ENCODE measurements at regions not wholly inside any gene's neighbourhood (a gene's known extent, or its start where the extent isn't known, plus 50 kb on each side); places are given as distances from the start of the nearest gene placed in this dataset.

DNA sequence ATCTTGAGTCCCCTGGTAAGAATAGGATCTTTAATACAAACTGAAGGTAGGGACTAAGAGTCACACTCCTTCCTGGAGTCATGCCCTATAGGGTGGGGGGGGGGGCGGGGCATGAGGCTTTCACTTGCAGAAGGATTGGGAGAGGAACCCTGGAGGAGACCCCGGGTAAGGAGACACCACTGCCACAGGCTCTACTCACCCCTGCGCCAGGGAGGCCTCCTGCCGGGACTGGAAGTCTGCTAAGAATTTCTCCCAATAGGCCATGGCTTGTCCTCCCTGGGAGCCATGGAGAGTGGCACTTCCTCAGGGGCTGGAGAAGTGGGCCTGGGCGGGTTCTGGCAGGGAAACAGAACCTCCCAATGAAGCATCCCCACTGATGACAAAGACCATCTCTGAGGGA lies 645.3 kb upstream of the RAB6C start:
- no peaks in the 10 kb centered on the region for H3K9me3 ChIP-seq (ENCODE audit: severe bottlenecking)
- H3K36me3 ChIP-seq (ENCODE audit: low read depth), result no peaks in the 10 kb centered on the region
- H3K4me1 ChIP-seq (ENCODE audit: insufficient read depth, poor library complexity, severe bottlenecking), result no peaks in the 10 kb centered on the region
- no peak overlapping the region for H3K27ac ChIP-seq (ENCODE audit: poor library complexity, severe bottlenecking)
- ATAC-seq (ENCODE audit: low read depth) (no peak), DNase-seq (ENCODE audit: low spot score) (no peak)
- H3K27me3 ChIP-seq (ENCODE audit: insufficient read depth, poor library complexity, severe bottlenecking), result no peaks in the 10 kb centered on the region
- H3K4me3 ChIP-seq (ENCODE audit: severe bottlenecking), result no peak overlapping the region
- TF ChIP-seq, protein P1, sequence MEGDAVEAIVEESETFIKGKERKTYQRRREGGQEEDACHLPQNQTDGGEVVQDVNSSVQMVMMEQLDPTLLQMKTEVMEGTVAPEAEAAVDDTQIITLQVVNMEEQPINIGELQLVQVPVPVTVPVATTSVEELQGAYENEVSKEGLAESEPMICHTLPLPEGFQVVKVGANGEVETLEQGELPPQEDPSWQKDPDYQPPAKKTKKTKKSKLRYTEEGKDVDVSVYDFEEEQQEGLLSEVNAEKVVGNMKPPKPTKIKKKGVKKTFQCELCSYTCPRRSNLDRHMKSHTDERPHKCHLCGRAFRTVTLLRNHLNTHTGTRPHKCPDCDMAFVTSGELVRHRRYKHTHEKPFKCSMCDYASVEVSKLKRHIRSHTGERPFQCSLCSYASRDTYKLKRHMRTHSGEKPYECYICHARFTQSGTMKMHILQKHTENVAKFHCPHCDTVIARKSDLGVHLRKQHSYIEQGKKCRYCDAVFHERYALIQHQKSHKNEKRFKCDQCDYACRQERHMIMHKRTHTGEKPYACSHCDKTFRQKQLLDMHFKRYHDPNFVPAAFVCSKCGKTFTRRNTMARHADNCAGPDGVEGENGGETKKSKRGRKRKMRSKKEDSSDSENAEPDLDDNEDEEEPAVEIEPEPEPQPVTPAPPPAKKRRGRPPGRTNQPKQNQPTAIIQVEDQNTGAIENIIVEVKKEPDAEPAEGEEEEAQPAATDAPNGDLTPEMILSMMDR (IDR thresholded peaks at IDR 0.05; ENCODE audit: poor library complexity, severe bottlenecking), result no peak

DNA sequence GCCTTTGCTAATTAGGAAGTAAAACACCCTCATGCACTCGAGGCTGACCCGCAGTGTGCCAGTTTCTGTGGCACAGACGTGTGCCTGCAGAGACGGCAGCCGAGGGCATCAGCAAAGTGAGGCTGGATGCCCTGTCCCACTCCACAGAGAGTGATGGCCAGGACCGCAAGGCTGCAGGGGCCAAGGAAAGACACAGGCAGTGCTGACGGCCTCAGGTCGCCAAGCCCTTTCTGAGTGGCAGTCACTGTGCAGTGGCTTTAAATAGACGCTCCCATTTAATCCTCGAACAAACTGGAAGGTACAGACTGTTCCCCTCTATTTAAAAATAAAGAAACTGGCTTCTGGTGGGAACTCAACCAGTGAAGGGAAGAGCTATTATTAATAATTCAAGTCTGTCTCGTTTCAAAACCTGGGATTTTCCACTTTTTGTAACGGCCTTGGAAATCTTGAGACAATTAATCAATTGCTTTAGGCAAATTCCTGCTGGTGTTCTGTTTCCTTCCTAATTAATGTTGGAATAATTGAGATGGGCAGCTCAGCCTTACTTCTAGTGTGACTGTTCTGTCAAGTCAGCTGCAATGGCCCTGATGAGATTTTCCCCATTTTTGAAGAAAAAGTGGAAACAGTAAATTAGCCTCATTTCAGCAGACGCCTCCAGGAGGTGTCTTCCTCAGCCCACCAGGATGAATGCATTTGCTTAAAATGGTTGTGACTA lies 644.6 kb upstream of the RAB6C start:
- no peak overlapping the region for H3K27ac ChIP-seq (ENCODE audit: poor library complexity, severe bottlenecking)
- no peak overlapping the region for H3K4me3 ChIP-seq (ENCODE audit: severe bottlenecking)
- H3K9me3 ChIP-seq (ENCODE audit: severe bottlenecking), result no peaks in the 10 kb centered on the region
- ATAC-seq (ENCODE audit: low read depth) (no peak), DNase-seq (ENCODE audit: low spot score) (no peak)
- TF ChIP-seq, protein P1 (IDR thresholded peaks at IDR 0.05; ENCODE audit: poor library complexity, severe bottlenecking), result no peak
- no peaks in the 10 kb centered on the region for H3K27me3 ChIP-seq (ENCODE audit: insufficient read depth, poor library complexity, severe bottlenecking)
- no peaks in the 10 kb centered on the region for H3K36me3 ChIP-seq (ENCODE audit: low read depth)
- no peaks in the 10 kb centered on the region for H3K4me1 ChIP-seq (ENCODE audit: insufficient read depth, poor library complexity, severe bottlenecking)

- TF ChIP-seq, protein P1 (IDR thresholded peaks at IDR 0.05; ENCODE audit: poor library complexity, severe bottlenecking), result no peak
- ATAC-seq (ENCODE audit: low read depth) (no peak), DNase-seq (ENCODE audit: low spot score) (no peak)
- no peaks in the 10 kb centered on the region for H3K4me1 ChIP-seq (ENCODE audit: insufficient read depth, poor library complexity, severe bottlenecking)
- no peak overlapping the region for H3K27ac ChIP-seq (ENCODE audit: poor library complexity, severe bottlenecking)
- no peaks in the 10 kb centered on the region for H3K36me3 ChIP-seq (ENCODE audit: low read depth)
- H3K9me3 ChIP-seq (ENCODE audit: severe bottlenecking), result no peaks in the 10 kb centered on the region
- H3K4me3 ChIP-seq (ENCODE audit: severe bottlenecking), result no peak overlapping the region
- no peaks in the 10 kb centered on the region for H3K27me3 ChIP-seq (ENCODE audit: insufficient read depth, poor library complexity, severe bottlenecking)
Observed at GRCh38 chr2:129336276-129336675, 643.2 kb upstream of the RAB6C start.

DNA sequence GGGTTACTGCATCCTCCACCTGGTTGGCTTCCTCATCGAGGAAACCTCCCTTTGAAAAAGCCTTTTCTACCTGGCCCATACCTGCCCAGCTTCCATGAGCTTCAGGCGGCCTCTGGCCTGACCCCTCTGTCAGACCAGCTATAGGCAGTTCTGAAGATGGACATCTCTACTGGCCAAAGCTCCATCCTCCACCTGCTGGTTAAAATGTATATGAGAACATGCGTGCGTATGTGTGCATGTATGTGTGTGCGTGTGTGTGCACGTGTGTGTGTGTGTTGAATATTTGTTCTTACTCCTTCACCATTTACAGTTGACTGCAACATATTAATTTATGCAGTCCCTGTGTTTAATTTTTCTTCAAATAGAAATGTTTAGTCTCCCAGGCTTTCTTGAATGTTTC lies 642.4 kb upstream of the RAB6C start:
- H3K36me3 ChIP-seq (ENCODE audit: low read depth), result no peaks in the 10 kb centered on the region
- no peak overlapping the region for H3K27ac ChIP-seq (ENCODE audit: poor library complexity, severe bottlenecking)
- ATAC-seq (ENCODE audit: low read depth), result no peak
- H3K4me1 ChIP-seq (ENCODE audit: insufficient read depth, poor library complexity, severe bottlenecking), result no peaks in the 10 kb centered on the region
- no peaks in the 10 kb centered on the region for H3K27me3 ChIP-seq (ENCODE audit: insufficient read depth, poor library complexity, severe bottlenecking)
- DNase-seq (ENCODE audit: low spot score), result no peak
- no peaks in the 10 kb centered on the region for H3K9me3 ChIP-seq (ENCODE audit: severe bottlenecking)
- no peak overlapping the region for H3K4me3 ChIP-seq (ENCODE audit: severe bottlenecking)
- TF ChIP-seq, protein P1 (IDR thresholded peaks at IDR 0.05; ENCODE audit: poor library complexity, severe bottlenecking), result no peak

DNA sequence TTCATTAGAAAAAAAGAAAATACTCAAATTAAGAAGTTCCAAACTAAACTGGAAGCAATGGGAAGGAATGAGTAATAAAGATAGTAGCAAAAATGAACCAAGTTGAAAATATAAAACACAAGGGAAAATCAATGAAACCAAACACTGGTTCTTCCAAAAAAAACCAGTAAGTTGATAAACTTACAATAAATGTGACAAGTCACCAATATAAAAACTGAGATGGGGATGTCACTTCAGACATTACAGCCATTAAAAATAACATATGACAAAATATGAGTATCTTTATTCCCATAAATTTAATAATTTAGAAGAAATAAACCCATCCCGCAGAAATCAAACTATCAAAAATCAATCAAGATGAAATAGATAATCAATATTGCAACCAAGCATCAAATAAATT lies 633.9 kb upstream of the RAB6C start:
- no peak overlapping the region for H3K4me3 ChIP-seq (ENCODE audit: severe bottlenecking)
- TF ChIP-seq, protein P1 (IDR thresholded peaks at IDR 0.05; ENCODE audit: poor library complexity, severe bottlenecking), result no peak
- no peak overlapping the region for H3K27ac ChIP-seq (ENCODE audit: poor library complexity, severe bottlenecking)
- no peaks in the 10 kb centered on the region for H3K9me3 ChIP-seq (ENCODE audit: severe bottlenecking)
- no peaks in the 10 kb centered on the region for H3K4me1 ChIP-seq (ENCODE audit: insufficient read depth, poor library complexity, severe bottlenecking)
- no peaks in the 10 kb centered on the region for H3K27me3 ChIP-seq (ENCODE audit: insufficient read depth, poor library complexity, severe bottlenecking)
- ATAC-seq (ENCODE audit: low read depth) (no peak), DNase-seq (ENCODE audit: low spot score) (no peak)
- no peaks in the 10 kb centered on the region for H3K36me3 ChIP-seq (ENCODE audit: low read depth)
